Sigmoid colon (tissue), 6 donors: ENCODE measurements at regions not wholly inside any gene's neighbourhood (a gene's known extent, or its start where the extent isn't known, plus 50 kb on each side); places are given as distances from the start of the nearest gene placed in this dataset.
"Not testable (repeated sequence)": the region's sequence is repeated elsewhere in the genome, so short reads cannot be mapped to it uniquely, and the experiment has no call there.

Source experiments
- DNase-seq: peaks from one replicate; pipeline ENCODE4 v3.0.0-alpha.2; 2019
- H3K27ac ChIP-seq, 4 donors: fragments of 200-600 bp; sonication (generic); one replicate each; pipeline ENCODE4 v1.5.1; 2016 to 2019; ENCODE audit warnings: mild to moderate bottlenecking in 1 of 4
- H3K27me3 ChIP-seq, 3 donors: fragments of 200-600 bp; sonication (generic); one replicate each; pipeline ENCODE4 v1.5.1; 2019; ENCODE audit warnings: mild to moderate bottlenecking in 1 of 3
- H3K36me3 ChIP-seq, 4 donors: fragments of 200-600 bp; sonication (generic); one replicate each; pipeline ENCODE4 v1.5.1; 2016 to 2019
- H3K4me1 ChIP-seq, 4 donors: fragments of 200-600 bp; sonication (generic); one replicate each; pipeline ENCODE4 v1.5.1; 2017 to 2019
- H3K4me3 ChIP-seq, 4 donors: fragments of 200-600 bp; sonication (generic); one replicate each; pipeline ENCODE4 v1.5.1; 2017 to 2019; ENCODE audit warnings: mild to moderate bottlenecking in 2 of 4, moderate library complexity in 1 of 4
- H3K9me3 ChIP-seq, 4 donors: fragments of 200-600 bp in 3 of 4; sonication (generic) in 3 of 4; one replicate each; pipeline versions ENCODE4 v1.5.1 to v1.6.1; 2013 to 2019
- EP300 ChIP-seq, 4 donors: sonication (generic); formaldehyde crosslinking; IDR thresholded peaks; one replicate each; pipeline ENCODE4 v1.6.1; 2017; ENCODE audit warnings: antibody characterized with exemption in 4 of 4
- POLR2A ChIP-seq, 2 donors: fragments of 450-650 bp; IDR thresholded peaks; one replicate each; pipeline ENCODE4 v1.6.1; 2016; ENCODE audit warnings: antibody characterized with exemption in 2 of 2, mild to moderate bottlenecking in 2 of 2, moderate library complexity in 2 of 2
- POLR2AphosphoS5 ChIP-seq, 4 donors: sonication (generic); formaldehyde crosslinking; IDR thresholded peaks; one replicate each; pipeline ENCODE4 v1.6.1; 2017; ENCODE audit warnings: antibody characterized with exemption in 4 of 4
- WGBS, 2 donors: extraction: QIAGEN DNeasy Blood & Tissue Kit; methylation state at CpG; one replicate each; pipeline ENCODE4 v1.1.7; 2013; 5-methylcytosine and 5-hydroxymethylcytosine counted together
- intact Hi-C: fragments of 100-400 bp; cut with DNase I; formaldehyde crosslinking; loops from one replicate; pipeline ENCODE4 v1.15.1; 2023
- TF ChIP-seq, protein P1 (sequence below), 4 experiments: fragments of 450-650 bp in 3 of 4; fragments of 200-600 bp in 1 of 4; IDR thresholded peaks; one replicate each; pipeline ENCODE4 v1.5.1; 2016 to 2019; ENCODE audit warnings: antibody characterized with exemption in 4 of 4, mild to moderate bottlenecking in 3 of 4, moderate library complexity in 2 of 4
- donor health status: healthy with polysubstance abuse.
- donor health status: healthy.

DNA sequence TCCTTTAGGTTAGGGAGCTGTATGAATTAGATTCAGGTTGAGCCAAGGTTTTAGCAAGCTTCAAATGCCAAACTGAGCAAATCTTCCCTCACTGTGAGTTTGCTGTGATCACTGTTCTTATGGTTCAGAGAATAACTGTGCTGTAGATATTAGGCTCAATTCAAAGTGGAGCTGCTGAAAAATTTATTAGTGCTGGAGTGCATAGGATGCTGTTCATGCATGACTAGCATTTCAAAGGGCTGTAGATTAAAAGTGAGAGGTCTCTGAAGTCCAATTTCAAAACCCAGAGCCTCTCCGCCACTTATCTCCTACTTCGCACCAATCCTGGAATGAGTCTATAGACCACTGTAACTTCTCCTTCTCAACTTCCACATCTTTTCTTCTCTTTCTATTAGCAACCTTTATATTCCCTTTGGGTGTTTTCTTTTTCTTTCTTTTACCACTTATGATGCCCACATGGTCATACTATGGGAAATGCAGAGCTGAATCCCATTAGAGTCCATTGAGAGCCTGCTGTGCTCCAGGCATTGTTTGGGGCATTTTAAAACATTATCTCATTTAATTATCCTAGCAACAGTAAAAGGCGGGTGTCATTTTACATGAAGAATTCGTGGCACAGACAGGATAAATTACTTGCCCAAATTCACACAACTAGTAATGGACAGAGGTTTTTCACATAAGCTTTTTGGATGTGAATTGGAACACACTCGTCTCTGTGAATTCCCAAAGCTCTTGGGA, 77.5 kb upstream of the EEA1 start:
- H3K27me3 ChIP-seq: no peaks in the 10 kb centered on the region
- DNase-seq: no peak
- no peak overlapping the region for H3K27ac ChIP-seq
- no peak overlapping the region for H3K4me3 ChIP-seq
- TF ChIP-seq EP300 (IDR thresholded peaks at IDR 0.05) (no peak), POLR2A (IDR thresholded peaks at IDR 0.05) (no peak), POLR2AphosphoS5 (IDR thresholded peaks at IDR 0.05) (no peak)
- TF ChIP-seq, protein P1, sequence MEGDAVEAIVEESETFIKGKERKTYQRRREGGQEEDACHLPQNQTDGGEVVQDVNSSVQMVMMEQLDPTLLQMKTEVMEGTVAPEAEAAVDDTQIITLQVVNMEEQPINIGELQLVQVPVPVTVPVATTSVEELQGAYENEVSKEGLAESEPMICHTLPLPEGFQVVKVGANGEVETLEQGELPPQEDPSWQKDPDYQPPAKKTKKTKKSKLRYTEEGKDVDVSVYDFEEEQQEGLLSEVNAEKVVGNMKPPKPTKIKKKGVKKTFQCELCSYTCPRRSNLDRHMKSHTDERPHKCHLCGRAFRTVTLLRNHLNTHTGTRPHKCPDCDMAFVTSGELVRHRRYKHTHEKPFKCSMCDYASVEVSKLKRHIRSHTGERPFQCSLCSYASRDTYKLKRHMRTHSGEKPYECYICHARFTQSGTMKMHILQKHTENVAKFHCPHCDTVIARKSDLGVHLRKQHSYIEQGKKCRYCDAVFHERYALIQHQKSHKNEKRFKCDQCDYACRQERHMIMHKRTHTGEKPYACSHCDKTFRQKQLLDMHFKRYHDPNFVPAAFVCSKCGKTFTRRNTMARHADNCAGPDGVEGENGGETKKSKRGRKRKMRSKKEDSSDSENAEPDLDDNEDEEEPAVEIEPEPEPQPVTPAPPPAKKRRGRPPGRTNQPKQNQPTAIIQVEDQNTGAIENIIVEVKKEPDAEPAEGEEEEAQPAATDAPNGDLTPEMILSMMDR (IDR thresholded peaks at IDR 0.05): no peak
- no peaks in the 10 kb centered on the region for H3K4me1 ChIP-seq
- 89 to 92% methylated on average over 5 of the region's 5 CpGs for WGBS, 2 donors
- H3K36me3 ChIP-seq: no peaks in the 10 kb centered on the region
- no peaks in the 10 kb centered on the region for H3K9me3 ChIP-seq
- intact Hi-C loops: no loop called here

DNA sequence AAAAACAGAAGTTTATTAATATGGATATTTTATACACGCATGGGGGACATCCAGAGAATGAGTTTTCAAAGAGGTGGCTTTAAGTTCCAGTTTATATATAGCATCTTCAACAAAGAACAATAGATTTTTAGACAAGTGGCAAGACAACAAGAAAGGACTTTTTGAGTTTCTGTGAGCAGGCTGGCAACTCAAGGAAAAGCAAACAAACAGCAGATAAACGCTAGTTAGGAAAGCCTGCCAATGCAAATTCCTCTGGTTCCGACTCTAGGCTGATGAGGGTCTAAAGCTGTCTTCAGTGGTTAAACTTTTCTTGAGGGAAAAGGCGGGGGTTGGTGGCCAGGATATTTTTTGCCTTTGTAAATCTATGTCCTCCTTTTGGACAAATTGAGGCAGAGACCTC, 78.4 kb upstream of the EEA1 start:
- H3K27ac ChIP-seq: no peak overlapping the region
- 33 to 70% methylated on average over 4 of the region's 4 CpGs for WGBS, 2 donors
- DNase-seq: no peak
- intact Hi-C loops: no loop called here
- no peak for TF ChIP-seq POLR2A (IDR thresholded peaks at IDR 0.05)
- no peak for TF ChIP-seq POLR2AphosphoS5 (IDR thresholded peaks at IDR 0.05)
- no peak for TF ChIP-seq EP300 (IDR thresholded peaks at IDR 0.05)
- TF ChIP-seq, protein P1 (IDR thresholded peaks at IDR 0.05): no peak
- no peaks in the 10 kb centered on the region for H3K36me3 ChIP-seq
- H3K9me3 ChIP-seq: no peaks in the 10 kb centered on the region
- no peaks in the 10 kb centered on the region for H3K4me1 ChIP-seq
- H3K27me3 ChIP-seq: no peaks in the 10 kb centered on the region
- no peak overlapping the region for H3K4me3 ChIP-seq

DNA sequence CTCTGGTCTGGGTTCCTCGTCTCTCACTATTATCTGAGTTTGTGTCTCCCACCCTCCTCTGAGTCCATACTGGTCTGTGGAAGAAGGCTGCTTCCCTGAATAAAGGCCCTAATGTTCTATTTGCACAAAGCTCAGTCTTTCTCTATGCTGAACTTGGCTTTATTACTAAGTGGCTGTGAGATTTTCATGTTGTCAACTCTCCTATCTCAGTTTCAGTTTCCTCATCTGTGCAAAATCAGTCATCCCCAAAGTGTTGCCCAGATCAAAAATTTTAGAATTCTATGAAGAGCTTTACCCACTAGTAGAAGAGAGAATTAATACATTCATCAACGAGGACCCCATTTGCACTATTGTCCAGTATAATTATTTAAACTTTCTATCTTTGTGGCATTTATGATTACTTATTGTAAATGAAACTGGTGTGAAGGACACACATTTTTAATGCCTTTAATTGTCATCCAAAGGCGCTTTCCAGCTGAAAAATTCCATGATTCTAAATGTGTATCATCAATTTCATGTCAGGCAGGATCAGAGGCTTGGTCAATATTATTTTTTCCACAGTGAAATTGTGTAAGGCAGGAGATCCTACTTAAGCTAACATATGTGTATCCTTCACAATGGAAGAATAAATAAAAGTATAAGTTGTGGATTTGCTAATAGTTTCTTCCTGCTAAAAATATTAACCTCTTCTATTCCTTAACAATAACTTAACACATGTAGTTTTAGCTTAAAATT, 79.1 kb upstream of the EEA1 start:
- no peak overlapping the region for H3K27ac ChIP-seq
- H3K4me3 ChIP-seq: no peak overlapping the region
- no peaks in the 10 kb centered on the region for H3K27me3 ChIP-seq
- TF ChIP-seq POLR2A (IDR thresholded peaks at IDR 0.05) (no peak), EP300 (IDR thresholded peaks at IDR 0.05) (no peak), POLR2AphosphoS5 (IDR thresholded peaks at IDR 0.05) (no peak)
- TF ChIP-seq, protein P1 (IDR thresholded peaks at IDR 0.05): no peak
- H3K9me3 ChIP-seq: no peaks in the 10 kb centered on the region
- no peaks in the 10 kb centered on the region for H3K4me1 ChIP-seq
- WGBS, 2 donors: 80 to 88% methylated on average over 3 of the region's 3 CpGs
- no peak for DNase-seq
- intact Hi-C loops: no loop called here
- H3K36me3 ChIP-seq: no peaks in the 10 kb centered on the region

DNA sequence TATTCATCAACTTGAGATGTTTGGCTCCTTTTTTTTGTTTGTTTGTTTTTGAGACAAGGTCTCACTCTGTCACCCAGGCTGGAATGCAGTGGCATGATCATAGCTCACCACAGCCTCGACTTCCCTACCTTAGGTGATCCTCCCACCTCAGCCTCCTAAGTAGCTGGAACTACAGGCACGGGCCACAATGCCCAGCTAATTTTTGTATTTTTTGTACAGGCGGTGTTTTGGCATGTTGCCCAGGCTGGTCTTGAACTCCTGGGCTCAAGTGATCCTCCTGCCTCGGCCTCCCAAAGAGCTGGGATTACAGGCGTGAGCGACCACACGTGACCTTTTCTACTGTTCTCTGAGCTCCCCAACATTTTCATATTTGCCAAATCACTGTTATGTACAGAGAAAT, 79.8 kb upstream of the EEA1 start:
- H3K27me3 ChIP-seq, H3K36me3 ChIP-seq, H3K27ac ChIP-seq, H3K9me3 ChIP-seq, H3K4me3 ChIP-seq, DNase-seq, intact Hi-C loops, H3K4me1 ChIP-seq: not testable (repeated sequence)
- 87 to 95% methylated on average over 7 of the region's 7 CpGs for whole genome bisulfite sequencing, 2 donors

DNA sequence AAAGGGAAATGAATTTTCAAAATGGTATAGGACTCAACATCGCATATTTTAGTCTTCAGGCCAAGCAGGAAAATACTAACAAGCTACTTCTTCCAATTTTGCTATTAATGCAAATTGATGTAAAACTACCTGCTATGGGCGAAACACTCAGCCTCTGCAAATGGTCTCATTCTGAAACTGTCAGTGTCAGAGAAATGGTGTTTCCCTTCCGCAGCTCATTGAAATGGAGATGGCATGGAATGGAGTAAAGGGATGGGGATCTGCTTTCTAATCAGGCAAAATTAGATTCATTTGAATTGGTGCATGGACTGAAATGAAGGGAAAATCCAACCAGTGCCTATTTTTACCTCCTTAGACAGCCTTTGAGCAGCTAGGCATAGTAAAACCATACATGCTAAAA, 80.4 kb upstream of the EEA1 start:
- no peak overlapping the region for H3K27ac ChIP-seq
- no peaks in the 10 kb centered on the region for H3K9me3 ChIP-seq
- DNase-seq: no peak
- no peak overlapping the region for H3K4me3 ChIP-seq
- no peaks in the 10 kb centered on the region for H3K36me3 ChIP-seq
- TF ChIP-seq POLR2AphosphoS5 (IDR thresholded peaks at IDR 0.05) (no peak), EP300 (IDR thresholded peaks at IDR 0.05) (no peak)
- no peaks in the 10 kb centered on the region for H3K27me3 ChIP-seq
- no peaks in the 10 kb centered on the region for H3K4me1 ChIP-seq
- intact Hi-C loops: no loop called here
- WGBS, 2 donors: 89 to 93% methylated on average over 3 of the region's 3 CpGs
